ENCODE measurements at regions not wholly inside any gene's neighbourhood (a gene's known extent, or its start where the extent isn't known, plus 50 kb on each side); places are given as distances from the start of the nearest gene placed in this dataset.

DNA sequence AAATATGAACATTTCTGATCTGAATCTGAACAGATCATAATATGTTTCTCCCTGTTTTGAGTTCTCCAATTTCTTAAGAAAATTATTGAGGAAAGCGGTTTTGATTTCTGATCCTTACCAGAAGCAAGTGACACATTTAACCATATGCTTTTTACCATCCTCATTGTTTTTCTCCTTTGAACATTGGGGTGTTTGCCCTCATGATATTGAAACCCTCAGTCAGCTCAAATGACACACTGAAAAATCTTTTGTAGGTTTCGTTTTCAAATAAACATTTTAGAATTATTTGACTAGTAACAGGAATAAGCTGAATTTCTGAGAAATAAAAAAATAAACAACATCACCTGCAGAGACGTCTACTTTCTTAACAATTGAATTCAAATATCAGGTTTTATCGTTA, 252.1 kb downstream of the DOK5 start:
- TF ChIP-seq POLR2A (IDR thresholded peaks at IDR 0.05): no peak
- TF ChIP-seq CTCF (IDR thresholded peaks at IDR 0.05 in 8 of 11, conservative IDR thresholded peaks at IDR 0.05 in 3 of 11): no peak
- TF ChIP-seq POLR2AphosphoS5 (IDR thresholded peaks at IDR 0.05): no peak

All from spleen (tissue), 7 donors.